SK-N-MC (cell line): ENCODE measurements at regions not wholly inside any gene's neighbourhood (a gene's known extent, or its start where the extent isn't known, plus 50 kb on each side); places are given as distances from the start of the nearest gene placed in this dataset.

Source experiments
- DNase-seq: peaks from one replicate; pipeline ENCODE4 v3.0.0-alpha.2; 2011; ENCODE audit warnings: low read depth, low spot score
- H3K27ac ChIP-seq: fragments of 200-600 bp; sonication (generic); 2 replicates; pipeline ENCODE4 v1.5.1; 2016; ENCODE audit warnings: mixed run types
- H3K36me3 ChIP-seq: fragments of 200-600 bp; sonication (generic); 2 replicates; pipeline ENCODE4 v1.6.1; 2017; ENCODE audit warnings: antibody characterized with exemption, low read length, mixed read lengths; ENCODE audit not compliant: insufficient read depth
- H3K4me3 ChIP-seq: fragments of 200-600 bp; sonication (generic); 2 replicates; pipeline ENCODE4 v1.5.1; 2016
- H3K9ac ChIP-seq: fragments of 200-600 bp; sonication (generic); 2 replicates; pipeline ENCODE4 v1.8.0; 2017; ENCODE audit warnings: mixed run types, mixed read lengths; ENCODE audit not compliant: insufficient read length
- H3K9me3 ChIP-seq: fragments of 200-600 bp; sonication (generic); 2 replicates; pipeline ENCODE4 v1.6.1; 2017; ENCODE audit warnings: low read depth, mild to moderate bottlenecking, antibody characterized with exemption, low read length, moderate library complexity, mixed read lengths
- EZH2 ChIP-seq: fragments of 200-600 bp; sonication (generic); IDR thresholded peaks from one replicate; pipeline ENCODE4 v1.6.1; 2017; ENCODE audit warnings: antibody characterized with exemption
- FOXP2 ChIP-seq: optimal IDR thresholded peaks from 2 replicates; pipeline ENCODE3; 2011; ENCODE audit warnings: mild to moderate bottlenecking, moderate library complexity; ENCODE audit not compliant: insufficient read depth; ENCODE audit errors: extremely low read length, control extremely low read depth
- POLR2AphosphoS5 ChIP-seq: IDR thresholded peaks from 2 replicates; pipeline ENCODE4 v1.6.1; 2012; ENCODE audit warnings: mild to moderate bottlenecking, low read depth, low read length, borderline replicate concordance

GRCh38 chr1:112231331-112231730 is 164.7 kb upstream of the CTTNBP2NL start:
- no peaks in the 10 kb centered on the region for H3K9me3 ChIP-seq
- no peaks in the 10 kb centered on the region for H3K36me3 ChIP-seq
- DNase-seq = no peak
- H3K4me3 ChIP-seq = no peak overlapping the region
- H3K27ac ChIP-seq = no peak overlapping the region
- TF ChIP-seq FOXP2 (no peak), EZH2 (no peak), POLR2AphosphoS5 (no peak)
- no peak overlapping the region for H3K9ac ChIP-seq

GRCh38 chr1:112232848-112233247 is 163.2 kb upstream of the CTTNBP2NL start:
- no peak for DNase-seq
- Histone ChIP-seq H3K9me3 (no peaks in the 10 kb centered on the region), H3K27ac (no peak overlapping the region), H3K4me3 (no peak overlapping the region), H3K9ac (no peak overlapping the region), H3K36me3 (no peaks in the 10 kb centered on the region)
- TF ChIP-seq EZH2 (no peak), POLR2AphosphoS5 (no peak), FOXP2 (no peak)

GRCh38 chr1:112234710-112235109 is 161.3 kb upstream of the CTTNBP2NL start:
- Histone ChIP-seq H3K27ac (no peak overlapping the region), H3K4me3 (no peak overlapping the region), H3K36me3 (no peaks in the 10 kb centered on the region), H3K9me3 (no peaks in the 10 kb centered on the region), H3K9ac (no peak overlapping the region)
- DNase-seq = no peak
- TF ChIP-seq POLR2AphosphoS5 (no peak), FOXP2 (no peak)

- no peaks in the 10 kb centered on the region for H3K9me3 ChIP-seq
- H3K27ac ChIP-seq = no peak overlapping the region
- no peak overlapping the region for H3K9ac ChIP-seq
- no peaks in the 10 kb centered on the region for H3K36me3 ChIP-seq
- DNase-seq = no peak
- no peak overlapping the region for H3K4me3 ChIP-seq
- no peak for TF ChIP-seq EZH2
These were observed 157.9 kb upstream of the CTTNBP2NL start for GRCh38 chr1:112237983-112238545.

- no peaks in the 10 kb centered on the region for H3K36me3 ChIP-seq
- H3K9ac ChIP-seq = no peak overlapping the region
- no peak overlapping the region for H3K27ac ChIP-seq
- no peak for TF ChIP-seq POLR2AphosphoS5
- TF ChIP-seq EZH2 = no peak
- TF ChIP-seq FOXP2 = no peak
- H3K9me3 ChIP-seq = no peaks in the 10 kb centered on the region
- no peak overlapping the region for H3K4me3 ChIP-seq
- no peak for DNase-seq
These were observed 156.2 kb upstream of the CTTNBP2NL start for GRCh38 chr1:112239683-112240330.

GRCh38 chr1:112242470-112242869 is 153.5 kb upstream of the CTTNBP2NL start:
- no peak for DNase-seq
- Histone ChIP-seq H3K9me3 (no peaks in the 10 kb centered on the region), H3K27ac (no peak overlapping the region), H3K9ac (no peak overlapping the region), H3K4me3 (no peak overlapping the region), H3K36me3 (no peaks in the 10 kb centered on the region)
- TF ChIP-seq POLR2AphosphoS5 (no peak), EZH2 (no peak)

GRCh38 chr1:112244131-112244530 is 151.9 kb upstream of the CTTNBP2NL start:
- DNase-seq = no peak
- Histone ChIP-seq H3K36me3 (no peaks in the 10 kb centered on the region), H3K4me3 (no peak overlapping the region), H3K27ac (no peak overlapping the region), H3K9me3 (no peaks in the 10 kb centered on the region), H3K9ac (no peak overlapping the region)
- TF ChIP-seq EZH2 (no peak), FOXP2 (no peak), POLR2AphosphoS5 (no peak)

- no peak for TF ChIP-seq FOXP2
- no peak for TF ChIP-seq POLR2AphosphoS5
- TF ChIP-seq EZH2 = no peak
- no peak overlapping the region for H3K9ac ChIP-seq
- H3K27ac ChIP-seq = no peak overlapping the region
- no peaks in the 10 kb centered on the region for H3K9me3 ChIP-seq
- H3K36me3 ChIP-seq = no peaks in the 10 kb centered on the region
- no peak for DNase-seq
- no peak overlapping the region for H3K4me3 ChIP-seq
These were observed 150.9 kb upstream of the CTTNBP2NL start for GRCh38 chr1:112245114-112245513.

- Histone ChIP-seq H3K9me3 (no peaks in the 10 kb centered on the region), H3K9ac (no peak overlapping the region), H3K36me3 (no peaks in the 10 kb centered on the region), H3K27ac (no peak overlapping the region), H3K4me3 (no peak overlapping the region)
- no peak for TF ChIP-seq EZH2
- no peak for TF ChIP-seq POLR2AphosphoS5
- TF ChIP-seq FOXP2 = no peak
- DNase-seq = no peak
These were observed 148.9 kb upstream of the CTTNBP2NL start for GRCh38 chr1:112247036-112247597.
